Occipital lobe (tissue), 1 donor: ENCODE measurements at regions not wholly inside any gene's neighbourhood (a gene's known extent, or its start where the extent isn't known, plus 50 kb on each side); places are given as distances from the start of the nearest gene placed in this dataset.

Experiments
- DNase-seq: peaks from one replicate; lab custom pipeline; 2025; lab: John Stamatoyannopoulos, UW

GRCh38 chr11:115008799-115009198, 330.5 kb downstream of the NXPE2 start:
- no peak for DNase-seq

- DNase-seq, result no peak
Observed at GRCh38 chr11:115017529-115017928, 339.2 kb downstream of the NXPE2 start.

- no peak for DNase-seq
Observed at GRCh38 chr11:115030166-115030565, 351.8 kb downstream of the NXPE2 start.

- no peak for DNase-seq
Observed at GRCh38 chr11:115036406-115037180, 358.3 kb downstream of the NXPE2 start.

GRCh38 chr11:115042002-115042401, 363.7 kb downstream of the NXPE2 start:
- DNase-seq, result no peak

- DNase-seq, result no peak
Observed at GRCh38 chr11:115047631-115048030, 369.3 kb downstream of the NXPE2 start.

GRCh38 chr11:115049796-115050195, 371.5 kb downstream of the NXPE2 start:
- no peak for DNase-seq

- DNase-seq, result no peak
Observed at GRCh38 chr11:115050756-115051155, 372.4 kb downstream of the NXPE2 start.

GRCh38 chr11:115051938-115052590, 373.7 kb downstream of the NXPE2 start:
- no peak for DNase-seq

GRCh38 chr11:115052601-115053000, 374.3 kb downstream of the NXPE2 start:
- no peak for DNase-seq

GRCh38 chr11:115054570-115055538, 376.5 kb downstream of the NXPE2 start:
- no peak for DNase-seq

GRCh38 chr11:115056514-115056913, 378.2 kb downstream of the NXPE2 start:
- no peak for DNase-seq

GRCh38 chr11:115060840-115061239, 382.5 kb downstream of the NXPE2 start:
- no peak for DNase-seq

GRCh38 chr11:115065314-115065713, 387.0 kb downstream of the NXPE2 start:
- no peak for DNase-seq

GRCh38 chr11:115065830-115066664, 387.7 kb downstream of the NXPE2 start:
- no peak for DNase-seq

- no peak for DNase-seq
Observed at GRCh38 chr11:115067471-115067870, 389.1 kb downstream of the NXPE2 start.

GRCh38 chr11:115067900-115068530, 389.7 kb downstream of the NXPE2 start:
- DNase-seq, result no peak

- DNase-seq, result no peak
Observed at GRCh38 chr11:115069599-115069998, 391.3 kb downstream of the NXPE2 start.

GRCh38 chr11:115075356-115075755, 397.0 kb downstream of the NXPE2 start:
- no peak for DNase-seq

GRCh38 chr11:115077740-115078139, 399.4 kb downstream of the NXPE2 start:
- DNase-seq, result no peak
